NCI-H2107 treated with DMSO at 0.1 percent for 48 hours (cell line): ENCODE measurements at regions not wholly inside any gene's neighbourhood (a gene's known extent, or its start where the extent isn't known, plus 50 kb on each side); places are given as distances from the start of the nearest gene placed in this dataset.

Source experiments
- DNase-seq: peaks from one replicate; lab custom pipeline; 2025; ENCODE audit not compliant: unreplicated experiment; lab: John Stamatoyannopoulos, UW

- no peak for DNase-seq
Observed at GRCh38 chr11:29315275-29315674, 701.6 kb downstream of the KCNA4 start.

GRCh38 chr11:29314211-29314610, 702.6 kb downstream of the KCNA4 start:
- DNase-seq: no peak

- DNase-seq: no peak
Observed at GRCh38 chr11:29312812-29313211, 704.0 kb downstream of the KCNA4 start.

- DNase-seq: no peak
Observed at GRCh38 chr11:29310725-29311342, 706.0 kb downstream of the KCNA4 start.

GRCh38 chr11:29309992-29310391, 706.8 kb downstream of the KCNA4 start:
- no peak for DNase-seq

- no peak for DNase-seq
Observed at GRCh38 chr11:29306527-29306926, 710.3 kb downstream of the KCNA4 start.

GRCh38 chr11:29305456-29306232, 711.2 kb downstream of the KCNA4 start:
- no peak for DNase-seq

GRCh38 chr11:29300420-29300819, 716.4 kb downstream of the KCNA4 start:
- DNase-seq: no peak

- no peak for DNase-seq
Observed at GRCh38 chr11:29296680-29297079, 720.1 kb downstream of the KCNA4 start.

GRCh38 chr11:29293825-29294224, 723.0 kb downstream of the KCNA4 start:
- DNase-seq: no peak

GRCh38 chr11:29282088-29282487, 734.7 kb downstream of the KCNA4 start:
- DNase-seq: no peak

- DNase-seq: no peak
Observed at GRCh38 chr11:29281271-29281777, 735.5 kb downstream of the KCNA4 start.

- no peak for DNase-seq
Observed at GRCh38 chr11:29280452-29280851, 736.4 kb downstream of the KCNA4 start.

- no peak for DNase-seq
Observed at GRCh38 chr11:29279716-29280115, 737.1 kb downstream of the KCNA4 start.

- DNase-seq: no peak
Observed at GRCh38 chr11:29272019-29272654, 744.7 kb downstream of the KCNA4 start.

- no peak for DNase-seq
Observed at GRCh38 chr11:29271616-29272015, 745.2 kb downstream of the KCNA4 start.

GRCh38 chr11:29268733-29269132, 748.1 kb downstream of the KCNA4 start:
- DNase-seq: no peak

- no peak for DNase-seq
Observed at GRCh38 chr11:29265792-29266191, 751.0 kb downstream of the KCNA4 start.

- no peak for DNase-seq
Observed at GRCh38 chr11:29265381-29265780, 751.4 kb downstream of the KCNA4 start.

- DNase-seq: no peak
Observed at GRCh38 chr11:29263971-29264682, 752.7 kb downstream of the KCNA4 start.

GRCh38 chr11:29261831-29262230, 755.0 kb downstream of the KCNA4 start:
- DNase-seq: no peak
